ENCODE measurements at regions not wholly inside any gene's neighbourhood (a gene's known extent, or its start where the extent isn't known, plus 50 kb on each side); places are given as distances from the start of the nearest gene placed in this dataset.

GRCh38 chr13:64333888-64334287 is 2896.2 kb downstream of the PCDH9 start:
- TF ChIP-seq CTCF (IDR thresholded peaks at IDR 0.05; ENCODE audit: low read depth, low read length, poor library complexity, severe bottlenecking) (no peak), EZH2phosphoT487 (IDR thresholded peaks at IDR 0.05; ENCODE audit: borderline replicate concordance, low read length) (no peak)
